Testis (tissue), 2 donors: ENCODE measurements at regions not wholly inside any gene's neighbourhood (a gene's known extent, or its start where the extent isn't known, plus 50 kb on each side); places are given as distances from the start of the nearest gene placed in this dataset.
"Not testable (repeated sequence)": the region's sequence is repeated elsewhere in the genome, so short reads cannot be mapped to it uniquely, and the experiment has no call there.

Experiments
- DNase-seq: peaks from one replicate; pipeline ENCODE4 v3.0.0-alpha.2; 2019
- H3K27ac ChIP-seq, 2 donors: fragments of 200-600 bp; sonication (generic); one replicate each; pipeline ENCODE4 v1.5.1; 2019
- H3K27me3 ChIP-seq: fragments of 200-600 bp; sonication (generic); one replicate; pipeline ENCODE4 v1.5.1; 2019
- H3K36me3 ChIP-seq: fragments of 200-600 bp; sonication (generic); one replicate; pipeline ENCODE4 v1.5.1; 2017; ENCODE audit warnings: low read depth; ENCODE audit errors: missing control alignments
- H3K4me1 ChIP-seq: fragments of 200-600 bp; sonication (generic); one replicate; pipeline ENCODE4 v1.5.1; 2019
- H3K4me3 ChIP-seq, 2 donors: fragments of 200-600 bp; sonication (generic); one replicate each; pipeline ENCODE4 v1.5.1; 2017 to 2019
- H3K9me3 ChIP-seq: fragments of 200-600 bp; sonication (generic); one replicate; pipeline ENCODE4 v1.5.1; 2017
- POLR2A ChIP-seq: fragments of 450-650 bp; IDR thresholded peaks from one replicate; pipeline ENCODE4 v1.6.1; 2017; ENCODE audit warnings: antibody characterized with exemption, mild to moderate bottlenecking, moderate library complexity
- WGBS, 2 donors: methylation state at CpG; one replicate each; pipeline ENCODE4 v1.1.5; 2018; 5-methylcytosine and 5-hydroxymethylcytosine counted together
- intact Hi-C: fragments of 100-400 bp; cut with DNase I; formaldehyde crosslinking; loops from one replicate; pipeline ENCODE4 v1.15.1; 2023; ENCODE audit warnings: low total_unique reads
- TF ChIP-seq, protein P1 (sequence below), 3 experiments: fragments of 450-650 bp in 2 of 3; fragments of 200-600 bp in 1 of 3; sonication (generic) in 1 of 3; IDR thresholded peaks; one replicate each; pipeline ENCODE4 v1.5.1; 2016 to 2019; ENCODE audit warnings: antibody characterized with exemption in 3 of 3, mild to moderate bottlenecking in 2 of 3, moderate library complexity in 1 of 3

DNA sequence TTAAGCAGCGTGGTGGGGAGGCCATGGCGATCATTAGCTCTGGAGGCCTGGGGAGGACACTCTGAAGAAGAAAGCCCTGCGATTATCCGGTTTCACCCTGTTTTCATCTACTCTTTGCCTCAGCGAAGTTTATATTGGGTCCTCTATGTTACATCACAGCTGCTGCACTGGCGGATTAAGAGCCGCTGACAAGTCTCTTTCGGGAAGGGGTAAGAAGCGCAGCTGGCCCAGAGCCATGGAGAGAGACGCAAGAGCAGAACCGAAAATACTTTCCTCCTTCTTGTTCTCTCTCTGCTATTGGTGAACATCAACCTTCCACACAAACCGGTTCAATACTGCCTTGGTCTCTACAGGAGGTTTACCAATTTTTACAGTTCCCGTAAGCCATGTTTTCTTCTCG is 291.5 kb downstream of the FAM72C start:
- DNase-seq: no peak
- H3K4me3 ChIP-seq: no peak overlapping the region

DNA sequence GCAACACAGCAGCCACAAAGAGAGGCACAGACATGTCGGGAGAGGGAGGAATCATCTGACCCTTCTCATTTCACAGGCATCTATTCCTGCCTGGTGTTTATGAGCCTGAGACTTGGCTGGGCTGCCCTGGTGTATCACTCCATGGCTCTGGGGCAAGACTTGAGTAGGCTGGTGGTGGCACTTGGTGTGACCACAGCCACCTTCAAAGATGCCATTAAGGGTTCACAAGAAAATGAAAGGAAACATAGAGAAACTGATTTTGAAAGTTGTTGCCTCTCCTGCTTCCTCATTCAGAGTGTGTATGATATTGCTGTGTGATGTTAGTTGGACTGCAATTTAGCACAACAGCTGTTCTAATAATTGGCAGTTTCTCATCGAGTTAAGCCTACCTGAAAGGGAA is 298.8 kb downstream of the FAM72C start:
- H3K27me3 ChIP-seq: no peaks in the 10 kb centered on the region
- H3K9me3 ChIP-seq: no peaks in the 10 kb centered on the region
- TF ChIP-seq POLR2A: no peak
- TF ChIP-seq, protein P1, sequence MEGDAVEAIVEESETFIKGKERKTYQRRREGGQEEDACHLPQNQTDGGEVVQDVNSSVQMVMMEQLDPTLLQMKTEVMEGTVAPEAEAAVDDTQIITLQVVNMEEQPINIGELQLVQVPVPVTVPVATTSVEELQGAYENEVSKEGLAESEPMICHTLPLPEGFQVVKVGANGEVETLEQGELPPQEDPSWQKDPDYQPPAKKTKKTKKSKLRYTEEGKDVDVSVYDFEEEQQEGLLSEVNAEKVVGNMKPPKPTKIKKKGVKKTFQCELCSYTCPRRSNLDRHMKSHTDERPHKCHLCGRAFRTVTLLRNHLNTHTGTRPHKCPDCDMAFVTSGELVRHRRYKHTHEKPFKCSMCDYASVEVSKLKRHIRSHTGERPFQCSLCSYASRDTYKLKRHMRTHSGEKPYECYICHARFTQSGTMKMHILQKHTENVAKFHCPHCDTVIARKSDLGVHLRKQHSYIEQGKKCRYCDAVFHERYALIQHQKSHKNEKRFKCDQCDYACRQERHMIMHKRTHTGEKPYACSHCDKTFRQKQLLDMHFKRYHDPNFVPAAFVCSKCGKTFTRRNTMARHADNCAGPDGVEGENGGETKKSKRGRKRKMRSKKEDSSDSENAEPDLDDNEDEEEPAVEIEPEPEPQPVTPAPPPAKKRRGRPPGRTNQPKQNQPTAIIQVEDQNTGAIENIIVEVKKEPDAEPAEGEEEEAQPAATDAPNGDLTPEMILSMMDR (IDR thresholded peaks at IDR 0.05): no peak
- H3K36me3 ChIP-seq: no peaks in the 10 kb centered on the region
- H3K27ac ChIP-seq: no peak overlapping the region
- DNase-seq: no peak
- WGBS, 2 donors: 60 to 61% methylated on average over 1 to 2 of the region's 2 CpGs
- H3K4me3 ChIP-seq: no peak overlapping the region
- no peaks in the 10 kb centered on the region for H3K4me1 ChIP-seq
- intact Hi-C loops: no loop called here

More for the DNA sequence above, 291.5 kb downstream of the FAM72C start:
- H3K27ac ChIP-seq: no peak overlapping the region
- H3K36me3 ChIP-seq: no peaks in the 10 kb centered on the region
- intact Hi-C loops: no loop called here
- H3K27me3 ChIP-seq: no peaks in the 10 kb centered on the region
- 56 to 79% methylated on average over 14 of the region's 14 CpGs for WGBS, 2 donors
- TF ChIP-seq POLR2A: no peak
- TF ChIP-seq, protein P1 (IDR thresholded peaks at IDR 0.05): no peak
- H3K9me3 ChIP-seq: no peaks in the 10 kb centered on the region
- H3K4me1 ChIP-seq: no peaks in the 10 kb centered on the region

DNA sequence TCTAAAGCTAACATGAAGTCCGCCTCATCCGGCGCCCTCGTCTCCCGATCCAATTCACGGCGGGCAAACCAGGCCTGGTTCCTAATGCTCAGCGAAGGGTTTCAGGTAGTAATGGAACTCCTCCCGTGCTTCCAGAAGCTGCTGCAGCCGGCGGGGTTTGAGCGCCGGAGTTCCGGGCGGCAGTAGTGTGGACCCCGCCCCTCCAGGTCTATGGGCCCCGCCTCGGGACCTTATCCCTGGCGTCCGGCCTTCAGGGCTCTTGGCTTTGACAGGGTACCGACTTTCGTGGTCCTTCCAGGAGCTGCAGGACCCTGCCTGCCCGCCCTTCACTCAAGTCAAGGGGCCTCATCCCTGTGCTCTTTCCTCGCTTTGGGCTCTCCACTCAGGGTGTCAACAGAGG is 304.1 kb downstream of the FAM72C start:
- Histone ChIP-seq H3K27ac (no peak overlapping the region), H3K9me3 (no peaks in the 10 kb centered on the region), H3K4me3 (no peak overlapping the region), H3K4me1 (no peaks in the 10 kb centered on the region), H3K27me3 (no peaks in the 10 kb centered on the region), H3K36me3 (no peaks in the 10 kb centered on the region)
- TF ChIP-seq, protein P1 (IDR thresholded peaks at IDR 0.05): no peak
- no peak for TF ChIP-seq POLR2A
- intact Hi-C loops: no loop called here
- 36 to 45% methylated on average over 11 to 22 of the region's 24 CpGs for WGBS, 2 donors
- no peak for DNase-seq

DNA sequence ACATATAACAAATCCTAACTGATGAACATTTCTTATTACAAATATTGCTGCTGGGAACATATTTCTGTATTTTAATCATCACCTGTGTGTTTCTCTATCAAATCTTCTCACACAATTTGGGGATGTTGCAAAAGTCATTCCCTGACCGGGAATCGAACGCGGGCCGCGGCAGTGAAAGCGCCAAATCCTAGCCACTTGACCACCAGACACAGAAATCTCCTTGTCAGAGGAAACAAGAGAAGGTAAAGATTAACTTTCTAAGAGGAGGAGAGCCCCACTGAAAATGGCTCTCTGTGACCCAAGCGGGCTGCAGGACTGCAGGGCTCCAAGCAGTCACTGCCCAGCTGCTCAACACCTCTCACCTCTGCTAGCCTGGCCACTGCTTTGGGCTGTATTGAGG is 304.9 kb downstream of the FAM72C start:
- TF ChIP-seq, protein P1 (IDR thresholded peaks at IDR 0.05): no peak
- TF ChIP-seq POLR2A: no peak
- H3K4me3 ChIP-seq: no peak overlapping the region
- H3K27me3 ChIP-seq: no peaks in the 10 kb centered on the region
- H3K36me3 ChIP-seq: no peaks in the 10 kb centered on the region
- H3K9me3 ChIP-seq: no peaks in the 10 kb centered on the region
- DNase-seq: no peak
- WGBS, 2 donors: 46 to 68% methylated on average over 8 of the region's 8 CpGs
- no peak overlapping the region for H3K27ac ChIP-seq
- intact Hi-C loops: no loop called here
- H3K4me1 ChIP-seq: no peaks in the 10 kb centered on the region

DNA sequence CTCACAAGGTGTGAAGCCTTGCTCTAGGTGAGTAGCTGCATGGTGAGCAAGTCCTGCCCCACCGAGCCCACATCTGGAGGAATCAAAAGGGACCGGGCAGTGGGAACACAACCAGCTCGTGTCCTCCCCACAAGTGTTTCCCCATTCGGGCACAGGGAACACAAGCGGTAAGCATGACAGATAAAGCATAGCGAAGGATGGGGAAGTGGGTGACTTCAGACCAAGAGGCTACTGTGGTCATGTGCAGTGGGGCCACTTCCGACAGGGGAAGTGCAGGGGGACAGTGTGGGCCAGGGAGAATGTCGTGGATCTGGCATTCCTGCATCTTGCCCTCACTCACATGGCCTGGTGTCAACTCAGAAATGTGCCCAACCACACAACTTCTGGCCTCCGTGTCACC is 306.2 kb downstream of the FAM72C start:
- H3K27me3 ChIP-seq: no peaks in the 10 kb centered on the region
- H3K4me3 ChIP-seq: no peak overlapping the region
- no peak overlapping the region for H3K27ac ChIP-seq
- H3K4me1 ChIP-seq: no peaks in the 10 kb centered on the region
- H3K9me3 ChIP-seq: no peaks in the 10 kb centered on the region
- 72 to 73% methylated on average over 9 of the region's 9 CpGs for WGBS, 2 donors
- intact Hi-C loops: no loop called here
- no peaks in the 10 kb centered on the region for H3K36me3 ChIP-seq
- no peak for DNase-seq
- TF ChIP-seq, protein P1 (IDR thresholded peaks at IDR 0.05): no peak
- no peak for TF ChIP-seq POLR2A

DNA sequence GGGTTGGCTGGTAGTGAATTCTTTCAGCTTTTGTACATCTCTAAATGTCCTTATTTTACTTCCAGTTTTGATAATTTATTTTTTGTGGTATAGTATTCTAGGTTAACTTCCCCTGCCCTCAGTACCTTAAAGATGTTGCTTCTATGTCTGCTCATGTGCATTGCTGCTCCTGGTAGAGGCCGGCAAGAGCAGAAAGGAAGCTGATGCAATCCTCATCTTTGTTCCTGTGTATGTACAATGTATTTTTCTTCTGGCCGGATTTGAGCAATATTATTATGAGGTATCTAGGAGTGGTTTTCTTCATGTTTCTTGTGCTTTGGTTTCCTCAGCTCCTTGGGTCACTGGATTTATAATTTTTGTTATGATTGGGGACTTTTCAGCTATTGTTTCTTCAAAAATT is 308.7 kb downstream of the FAM72C start:
- WGBS, 2 donors: 51 to 57% methylated on average over 2 of the region's 2 CpGs
- H3K4me1 ChIP-seq, intact Hi-C loops, H3K27me3 ChIP-seq, H3K36me3 ChIP-seq, H3K4me3 ChIP-seq, DNase-seq, H3K9me3 ChIP-seq, H3K27ac ChIP-seq: not testable (repeated sequence)
